ENCODE measurements at regions not wholly inside any gene's neighbourhood (a gene's known extent, or its start where the extent isn't known, plus 50 kb on each side); places are given as distances from the start of the nearest gene placed in this dataset.

DNA sequence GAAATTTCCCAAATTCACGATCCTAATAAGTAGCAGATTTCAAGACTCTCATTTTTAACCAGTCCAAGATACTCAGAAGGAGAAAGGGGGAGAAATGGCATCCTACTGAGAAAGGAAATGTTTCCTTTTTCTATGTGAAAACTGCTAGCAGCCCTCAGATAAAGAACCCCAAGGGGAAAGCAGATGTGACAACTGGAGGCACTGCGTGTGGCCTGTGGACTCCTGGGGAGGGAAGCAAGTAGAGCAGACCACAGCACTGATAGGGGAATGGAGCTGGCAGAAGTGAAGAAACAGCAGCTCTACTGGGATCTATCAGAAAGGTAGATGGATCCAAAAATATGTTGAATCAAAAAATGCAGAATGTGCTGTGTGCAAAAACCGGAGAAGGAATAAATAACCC is 239.7 kb upstream of the API5 start (continued):
- TF ChIP-seq, protein P1, sequence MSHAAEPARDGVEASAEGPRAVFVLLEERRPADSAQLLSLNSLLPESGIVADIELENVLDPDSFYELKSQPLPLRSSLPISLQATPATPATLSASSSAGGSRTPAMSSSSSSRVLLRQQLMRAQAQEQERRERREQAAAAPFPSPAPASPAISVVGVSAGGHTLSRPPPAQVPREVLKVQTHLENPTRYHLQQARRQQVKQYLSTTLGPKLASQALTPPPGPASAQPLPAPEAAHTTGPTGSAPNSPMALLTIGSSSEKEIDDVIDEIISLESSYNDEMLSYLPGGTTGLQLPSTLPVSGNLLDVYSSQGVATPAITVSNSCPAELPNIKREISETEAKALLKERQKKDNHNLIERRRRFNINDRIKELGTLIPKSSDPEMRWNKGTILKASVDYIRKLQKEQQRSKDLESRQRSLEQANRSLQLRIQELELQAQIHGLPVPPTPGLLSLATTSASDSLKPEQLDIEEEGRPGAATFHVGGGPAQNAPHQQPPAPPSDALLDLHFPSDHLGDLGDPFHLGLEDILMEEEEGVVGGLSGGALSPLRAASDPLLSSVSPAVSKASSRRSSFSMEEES (CRISPR knock-in tag; IDR thresholded peaks at IDR 0.05) = no peak
- no peak for TF ChIP-seq NR3C1 (CRISPR knock-in tag; IDR thresholded peaks at IDR 0.05)
- TF ChIP-seq, protein P2, sequence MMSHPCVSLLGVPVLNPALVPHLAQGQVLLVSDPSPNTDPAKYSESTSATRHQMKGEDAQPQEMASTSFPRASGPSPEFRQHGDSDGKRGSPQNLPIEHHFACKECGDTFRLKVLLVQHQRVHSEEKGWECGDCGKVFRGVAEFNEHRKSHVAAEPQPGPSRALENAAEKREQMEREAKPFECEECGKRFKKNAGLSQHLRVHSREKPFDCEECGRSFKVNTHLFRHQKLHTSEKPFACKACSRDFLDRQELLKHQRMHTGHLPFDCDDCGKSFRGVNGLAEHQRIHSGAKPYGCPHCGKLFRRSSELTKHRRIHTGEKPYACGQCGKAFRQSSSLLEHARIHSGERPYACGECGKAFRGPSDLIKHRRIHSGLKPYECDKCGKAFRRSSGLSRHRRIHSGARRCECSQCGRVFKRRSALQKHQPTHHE (CRISPR knock-in tag; IDR thresholded peaks at IDR 0.05; ENCODE audit: borderline replicate concordance) = no peak

DNA sequence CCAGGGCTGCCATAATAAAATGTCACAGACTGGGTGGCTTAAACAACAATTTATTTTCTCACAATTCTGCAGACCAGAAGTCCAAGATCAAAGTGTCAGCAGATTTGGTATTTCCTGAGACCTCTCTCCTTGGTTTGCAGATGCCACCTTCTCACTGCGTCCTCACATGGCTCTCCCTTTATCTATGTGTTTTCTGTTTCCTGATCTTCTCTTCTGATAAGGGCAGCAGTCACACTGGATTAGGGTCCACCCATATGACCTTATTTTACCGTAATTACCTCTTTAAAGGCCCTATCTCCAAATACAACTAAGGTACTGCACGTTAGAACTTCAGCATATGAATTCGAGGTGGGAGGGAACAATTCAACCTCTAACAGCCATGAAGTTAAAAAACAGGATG is 238.9 kb upstream of the API5 start:
- H3K9ac ChIP-seq (ENCODE audit: insufficient read depth, low read depth, low read length) = no peak overlapping the region
- ATAC-seq (no peak), DNase-seq (ENCODE audit: low spot score) (no peak), FAIRE-seq (no peak)
- H3K27me3 ChIP-seq (ENCODE audit: control insufficient read depth in 1 of 2, insufficient read depth in 2 of 2, low read length in 2 of 2) = no peaks in the 10 kb centered on the region
- in situ Hi-C loops (cut with HindIII; ENCODE audit: extremely low pct_ligation_motif_present, low pct_unique_long_range_greater_than_20kb) = no loop called here
- no peaks in the 10 kb centered on the region for H3K36me3 ChIP-seq (replicated peaks in 1 of 2; ENCODE audit: control insufficient read depth in 1 of 2, insufficient read depth in 2 of 2, low read length in 2 of 2)
- WGBS (ENCODE audit: low lambda C conversion rate) = 0% methylated on average over 4 of the region's 4 CpGs
- no peak overlapping the region for H3K4me3 ChIP-seq (replicated peaks in 1 of 3; ENCODE audit: insufficient read depth in 1 of 3, low read depth in 2 of 3, low read length in 3 of 3)
- no peak for TF ChIP-seq NR2F1 (CRISPR knock-in tag; IDR thresholded peaks at IDR 0.05)
- no peak for TF ChIP-seq ZFYVE20 (CRISPR knock-in tag; IDR thresholded peaks at IDR 0.05; ENCODE audit: borderline replicate concordance, low read depth)
- TF ChIP-seq, protein P3, sequence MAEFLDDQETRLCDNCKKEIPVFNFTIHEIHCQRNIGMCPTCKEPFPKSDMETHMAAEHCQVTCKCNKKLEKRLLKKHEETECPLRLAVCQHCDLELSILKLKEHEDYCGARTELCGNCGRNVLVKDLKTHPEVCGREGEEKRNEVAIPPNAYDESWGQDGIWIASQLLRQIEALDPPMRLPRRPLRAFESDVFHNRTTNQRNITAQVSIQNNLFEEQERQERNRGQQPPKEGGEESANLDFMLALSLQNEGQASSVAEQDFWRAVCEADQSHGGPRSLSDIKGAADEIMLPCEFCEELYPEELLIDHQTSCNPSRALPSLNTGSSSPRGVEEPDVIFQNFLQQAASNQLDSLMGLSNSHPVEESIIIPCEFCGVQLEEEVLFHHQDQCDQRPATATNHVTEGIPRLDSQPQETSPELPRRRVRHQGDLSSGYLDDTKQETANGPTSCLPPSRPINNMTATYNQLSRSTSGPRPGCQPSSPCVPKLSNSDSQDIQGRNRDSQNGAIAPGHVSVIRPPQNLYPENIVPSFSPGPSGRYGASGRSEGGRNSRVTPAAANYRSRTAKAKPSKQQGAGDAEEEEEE (CRISPR knock-in tag; IDR thresholded peaks at IDR 0.05; ENCODE audit: borderline replicate concordance) = no peak
- 0 out of 2 replicates have a peak, but pooled peaks have one; percentile 25 for TF ChIP-seq GZF1 (CRISPR knock-in tag; IDR thresholded peaks at IDR 0.05)
- TF ChIP-seq, protein P4, sequence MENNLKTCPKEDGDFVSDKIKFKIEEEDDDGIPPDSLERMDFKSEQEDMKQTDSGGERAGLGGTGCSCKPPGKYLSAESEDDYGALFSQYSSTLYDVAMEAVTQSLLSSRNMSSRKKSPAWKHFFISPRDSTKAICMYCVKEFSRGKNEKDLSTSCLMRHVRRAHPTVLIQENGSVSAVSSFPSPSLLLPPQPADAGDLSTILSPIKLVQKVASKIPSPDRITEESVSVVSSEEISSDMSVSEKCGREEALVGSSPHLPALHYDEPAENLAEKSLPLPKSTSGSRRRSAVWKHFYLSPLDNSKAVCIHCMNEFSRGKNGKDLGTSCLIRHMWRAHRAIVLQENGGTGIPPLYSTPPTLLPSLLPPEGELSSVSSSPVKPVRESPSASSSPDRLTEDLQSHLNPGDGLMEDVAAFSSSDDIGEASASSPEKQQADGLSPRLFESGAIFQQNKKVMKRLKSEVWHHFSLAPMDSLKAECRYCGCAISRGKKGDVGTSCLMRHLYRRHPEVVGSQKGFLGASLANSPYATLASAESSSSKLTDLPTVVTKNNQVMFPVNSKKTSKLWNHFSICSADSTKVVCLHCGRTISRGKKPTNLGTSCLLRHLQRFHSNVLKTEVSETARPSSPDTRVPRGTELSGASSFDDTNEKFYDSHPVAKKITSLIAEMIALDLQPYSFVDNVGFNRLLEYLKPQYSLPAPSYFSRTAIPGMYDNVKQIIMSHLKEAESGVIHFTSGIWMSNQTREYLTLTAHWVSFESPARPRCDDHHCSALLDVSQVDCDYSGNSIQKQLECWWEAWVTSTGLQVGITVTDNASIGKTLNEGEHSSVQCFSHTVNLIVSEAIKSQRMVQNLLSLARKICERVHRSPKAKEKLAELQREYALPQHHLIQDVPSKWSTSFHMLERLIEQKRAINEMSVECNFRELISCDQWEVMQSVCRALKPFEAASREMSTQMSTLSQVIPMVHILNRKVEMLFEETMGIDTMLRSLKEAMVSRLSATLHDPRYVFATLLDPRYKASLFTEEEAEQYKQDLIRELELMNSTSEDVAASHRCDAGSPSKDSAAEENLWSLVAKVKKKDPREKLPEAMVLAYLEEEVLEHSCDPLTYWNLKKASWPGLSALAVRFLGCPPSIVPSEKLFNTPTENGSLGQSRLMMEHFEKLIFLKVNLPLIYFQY (CRISPR knock-in tag; IDR thresholded peaks at IDR 0.05; ENCODE audit: borderline replicate concordance) = no peak
- no peak for TF ChIP-seq SETDB1 (CRISPR knock-in tag; IDR thresholded peaks at IDR 0.05; ENCODE audit: borderline replicate concordance)
- H3K4me2 ChIP-seq (ENCODE audit: low read depth, low read length) = no peak overlapping the region
- ChIA-PET POLR2A (no interaction called here), CTCF (ENCODE audit: low intra/inter-chr PET ratio, low total read pairs) (no interaction called here)
- intact Hi-C loops (cut with micrococcal nuclease; ENCODE audit: unreplicated experiment) = no loop called here
- no peak overlapping the region for H2AFZ ChIP-seq (ENCODE audit: low read length)
- no peak overlapping the region for H3K27ac ChIP-seq (ENCODE audit: extremely low read length, insufficient read depth, low read length)
- H3K9me3 ChIP-seq (ENCODE audit: low read length) = no peaks in the 10 kb centered on the region
- H3K79me2 ChIP-seq (ENCODE audit: insufficient read depth, low read length) = no peaks in the 10 kb centered on the region
- BruUV-seq (replicated peaks) = no TSS peak
- H4K20me1 ChIP-seq (ENCODE audit: insufficient read depth, low read length) = no peaks in the 10 kb centered on the region
- no peaks in the 10 kb centered on the region for H3K4me1 ChIP-seq (ENCODE audit: insufficient read depth, low read length)
